NT2/D1 (cell line): ENCODE measurements at regions not wholly inside any gene's neighbourhood (a gene's known extent, or its start where the extent isn't known, plus 50 kb on each side); places are given as distances from the start of the nearest gene placed in this dataset.

Source experiments
- YY1 ChIP-seq: IDR thresholded peaks from 2 replicates; pipeline ENCODE4 v1.6.1; 2011; ENCODE audit not compliant: insufficient read length, insufficient read depth
- ZNF274 ChIP-seq: IDR thresholded peaks from 2 replicates; pipeline ENCODE4 v1.6.1; 2011; ENCODE audit warnings: mild to moderate bottlenecking, low read depth, low read length

DNA sequence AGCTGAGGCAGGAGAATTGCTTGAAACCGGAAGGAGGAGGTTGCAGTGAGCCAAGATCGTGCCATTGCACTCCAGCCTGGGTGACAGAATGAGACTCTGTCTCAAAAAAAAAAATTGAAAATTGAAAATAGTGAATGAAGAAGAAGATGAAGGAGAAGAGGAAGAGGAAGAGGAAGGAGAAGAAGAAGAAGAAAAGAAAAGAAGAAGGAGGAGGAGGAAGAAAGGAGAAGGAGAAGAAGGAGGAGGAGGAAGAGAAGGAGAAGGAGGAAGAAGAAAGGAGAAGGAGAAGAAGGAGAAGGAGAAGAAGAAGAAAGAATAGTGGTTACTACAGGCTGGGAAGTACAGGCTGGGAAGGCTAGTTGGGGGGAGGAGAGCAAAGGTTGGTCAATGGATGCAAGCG is 124.3 kb upstream of the CPSF6 start:
- TF ChIP-seq ZNF274 (no peak), YY1 (no peak)
